ENCODE measurements at regions not wholly inside any gene's neighbourhood (a gene's known extent, or its start where the extent isn't known, plus 50 kb on each side); places are given as distances from the start of the nearest gene placed in this dataset.
"Not testable (repeated sequence)": the region's sequence is repeated elsewhere in the genome, so short reads cannot be mapped to it uniquely, and the experiment has no call there.

GRCh38 chrX:18003876-18004275 is 142.8 kb upstream of the RAI2 start:
- ATAC-seq (no peak), DNase-seq (no peak)

GRCh38 chrX:18002791-18003190 is 141.7 kb upstream of the RAI2 start:
- no peak for ATAC-seq
- no peak for DNase-seq

GRCh38 chrX:17994429-17994828 is 133.3 kb upstream of the RAI2 start:
- ATAC-seq, result no peak
- no peak for DNase-seq

- DNase-seq (no peak), ATAC-seq (no peak)
Measured at GRCh38 chrX:17993062-17993461, 132.0 kb upstream of the RAI2 start.

GRCh38 chrX:17990532-17990931 is 129.4 kb upstream of the RAI2 start:
- ATAC-seq, result no peak

GRCh38 chrX:17987783-17988182 is 126.7 kb upstream of the RAI2 start:
- DNase-seq, result no peak
- ATAC-seq, result no peak

More at GRCh38 chrX:17990532-17990931, 129.4 kb upstream of the RAI2 start:
- no peak for DNase-seq

DNA sequence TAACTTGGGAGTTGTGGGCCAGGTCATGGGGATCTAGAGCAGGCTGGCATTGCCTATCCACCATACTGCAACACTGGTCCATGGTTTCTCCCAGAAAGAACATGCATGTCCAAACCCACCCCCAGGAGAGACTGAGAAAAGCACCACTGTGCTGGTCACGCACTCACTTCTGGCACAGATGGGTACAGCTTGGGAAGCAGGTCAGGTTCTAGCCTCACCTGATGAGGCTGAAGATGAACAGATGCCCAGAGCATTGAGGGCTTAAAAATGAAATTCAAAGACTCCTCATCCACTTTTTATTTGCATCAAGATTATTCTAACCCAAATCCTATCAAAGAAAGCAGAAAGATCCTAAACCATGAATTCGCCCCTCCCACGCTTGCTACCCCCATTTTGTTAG is 125.9 kb upstream of the RAI2 start:
- DNase-seq, result no peak

DNA sequence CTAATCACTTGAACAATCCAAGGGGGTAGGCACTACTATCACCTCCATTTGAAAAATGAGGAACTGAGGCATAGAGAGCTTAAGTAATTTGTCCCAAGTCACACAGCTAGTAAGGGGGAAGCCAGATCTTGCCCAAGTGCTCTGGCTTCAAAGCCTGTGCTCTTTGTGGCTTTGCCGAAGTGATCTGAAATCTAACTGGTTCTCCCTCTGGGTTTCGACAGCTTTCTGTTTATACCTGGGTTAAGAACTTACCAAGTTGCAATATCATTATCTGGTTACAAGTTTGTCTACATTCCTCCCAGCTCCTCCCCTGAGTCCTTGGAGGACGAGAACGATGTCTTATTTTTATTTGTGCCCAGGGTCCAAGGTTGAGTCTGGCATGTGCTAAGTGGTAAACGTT is 125.3 kb upstream of the RAI2 start:
- ATAC-seq (no peak), DNase-seq (no peak)

More for the DNA sequence above, 125.9 kb upstream of the RAI2 start:
- no peak for ATAC-seq

DNA sequence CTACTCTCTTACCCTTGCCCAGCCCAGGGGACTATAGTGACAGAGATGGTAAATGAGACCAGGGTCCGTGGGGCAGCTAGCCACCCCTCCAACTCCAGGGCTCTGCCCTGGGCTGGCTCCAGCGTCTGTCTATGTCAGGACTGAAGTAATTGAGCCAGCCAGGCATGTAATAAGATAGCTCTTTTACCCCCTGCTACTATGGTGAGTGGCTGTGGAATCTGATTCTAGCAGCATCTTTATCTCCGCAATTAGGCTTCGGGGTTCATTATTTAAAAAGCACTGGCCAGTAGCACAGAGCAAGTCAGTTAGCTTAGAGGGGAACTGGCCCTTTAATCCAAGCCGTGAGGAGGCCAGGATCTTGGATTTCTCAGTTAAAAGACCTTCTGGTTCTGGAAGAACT is 123.3 kb upstream of the RAI2 start:
- ATAC-seq, result no peak
- DNase-seq, result no peak

DNA sequence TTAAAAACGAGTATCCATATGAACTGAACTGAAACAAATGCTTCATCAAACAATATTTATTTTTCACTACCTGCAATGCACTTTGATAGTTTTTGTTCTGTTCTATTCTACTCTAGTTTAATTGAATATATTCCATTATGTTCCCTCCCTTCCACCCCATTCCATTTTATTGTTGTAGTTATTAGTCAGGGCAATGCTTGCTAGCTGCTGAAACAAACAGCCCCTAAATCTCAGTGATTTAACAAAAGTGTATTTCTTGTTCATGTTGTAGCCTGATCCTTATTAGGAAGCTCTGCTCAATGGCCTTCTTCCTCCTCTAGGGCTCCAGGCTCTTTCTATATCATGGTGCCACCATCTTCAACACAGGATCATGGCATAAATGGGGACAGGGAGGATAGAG is 122.3 kb upstream of the RAI2 start:
- DNase-seq, result no peak

DNA sequence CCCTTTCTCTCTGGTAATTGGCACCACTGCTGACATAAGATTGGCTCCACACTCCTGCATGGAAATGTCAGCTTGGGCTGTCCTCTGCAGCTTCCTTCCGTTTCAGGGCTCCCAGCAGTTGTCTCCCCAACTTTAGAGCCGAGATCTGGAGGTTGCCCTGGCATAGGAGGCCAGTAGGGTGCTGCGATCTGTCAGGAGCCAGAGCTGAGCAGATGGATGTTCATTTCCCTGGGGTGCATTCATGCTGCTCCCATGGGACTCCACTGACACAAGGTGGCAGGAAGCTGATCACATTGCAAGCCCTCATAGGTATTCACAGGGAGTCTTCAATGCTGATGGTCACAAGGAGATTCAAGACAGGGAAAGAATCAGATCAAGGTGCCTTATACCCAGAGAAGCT is 116.6 kb upstream of the RAI2 start:
- ATAC-seq, result no peak
- DNase-seq, result no peak

More for the DNA sequence above, 122.3 kb upstream of the RAI2 start:
- no peak for ATAC-seq

- ATAC-seq (no peak), DNase-seq (no peak)
Measured at GRCh38 chrX:17976955-17977354, 115.9 kb upstream of the RAI2 start.

- not testable (repeated sequence) for ATAC-seq, DNase-seq
Measured at GRCh38 chrX:17975349-17975748, 114.3 kb upstream of the RAI2 start.

DNA sequence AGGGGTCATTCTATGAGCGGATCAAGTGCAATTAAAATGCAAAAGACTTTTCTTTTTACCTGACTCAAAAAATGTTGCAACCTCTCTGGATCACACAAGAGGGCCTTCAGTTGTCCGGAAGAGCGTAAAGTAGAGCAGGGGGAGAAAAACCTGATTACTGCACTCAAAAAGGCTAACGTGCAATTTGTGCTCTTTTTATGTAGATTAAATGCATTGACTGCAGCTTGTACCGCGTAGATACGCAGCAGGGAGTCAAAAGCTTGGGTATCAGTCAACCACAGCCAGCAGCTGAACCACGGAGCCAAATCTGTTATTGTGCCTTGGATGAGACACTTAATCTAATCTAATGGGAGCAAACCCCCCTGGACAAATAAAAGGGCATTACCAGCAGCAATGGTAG is 107.3 kb upstream of the RAI2 start:
- DNase-seq, result no peak

GRCh38 chrX:17967888-17968287 is 106.8 kb upstream of the RAI2 start:
- DNase-seq (no peak), ATAC-seq (no peak)

More for the DNA sequence above, 107.3 kb upstream of the RAI2 start:
- ATAC-seq, result no peak

DNA sequence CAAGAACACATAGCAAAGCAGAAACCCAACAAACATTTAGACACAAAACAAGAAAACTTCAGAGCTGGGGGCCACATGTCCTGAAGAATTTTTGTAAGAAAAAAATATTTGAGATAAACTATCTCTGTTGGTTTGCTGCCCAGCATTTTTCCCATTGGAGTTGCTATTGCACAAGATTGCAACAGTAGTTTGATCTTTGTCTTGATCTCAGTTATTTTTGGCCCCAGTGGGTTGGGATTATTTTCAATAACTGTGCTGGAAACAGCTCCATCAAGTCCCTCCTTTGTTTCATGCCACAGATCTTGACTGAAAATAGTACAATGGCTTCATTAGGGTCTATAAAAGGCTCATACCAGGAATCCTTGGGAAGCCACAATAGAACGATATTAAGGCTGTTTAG is 103.8 kb upstream of the RAI2 start:
- no peak for ATAC-seq

GRCh38 chrX:17960891-17961290 is 99.8 kb upstream of the RAI2 start:
- ATAC-seq (no peak), DNase-seq (no peak)

More for the DNA sequence above, 103.8 kb upstream of the RAI2 start:
- DNase-seq, result no peak

- DNase-seq, result peak; percentile 5
- ATAC-seq, result no peak
Measured at GRCh38 chrX:17944833-17945497, 83.9 kb upstream of the RAI2 start.

GRCh38 chrX:17941171-17941570 is 80.1 kb upstream of the RAI2 start:
- not testable (repeated sequence) for DNase-seq, ATAC-seq

DNA sequence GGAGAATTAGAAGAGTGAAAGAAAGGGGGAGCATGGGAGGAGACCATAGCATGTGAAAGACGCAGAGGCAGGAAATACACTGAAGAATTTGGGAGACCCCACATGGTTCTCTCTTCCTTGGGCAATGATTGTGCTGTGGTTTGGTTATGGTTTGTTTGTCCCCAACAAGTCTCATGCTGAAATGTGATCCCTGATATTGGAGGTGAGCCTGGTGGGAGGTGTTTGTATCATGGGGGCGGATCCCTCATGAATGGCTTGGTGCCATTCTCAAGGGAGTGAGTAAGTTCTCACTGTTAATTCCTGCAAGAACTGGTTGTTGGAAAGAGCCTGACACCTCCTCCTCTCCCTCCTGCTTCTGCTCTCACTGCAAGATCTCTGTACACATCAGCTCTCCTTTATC is 78.6 kb upstream of the RAI2 start:
- ATAC-seq, result no peak
- no peak for DNase-seq

GRCh38 chrX:17933856-17934255 is 72.8 kb upstream of the RAI2 start:
- ATAC-seq, result no peak
- DNase-seq, result no peak

- no peak for DNase-seq
- ATAC-seq, result no peak
Measured at GRCh38 chrX:17932781-17933180, 71.7 kb upstream of the RAI2 start.

- DNase-seq, result no peak
- no peak for ATAC-seq
Measured at GRCh38 chrX:17931855-17932254, 70.8 kb upstream of the RAI2 start.

- no peak for DNase-seq
- ATAC-seq, result no peak
Measured at GRCh38 chrX:17930850-17931249, 69.8 kb upstream of the RAI2 start.

DNA sequence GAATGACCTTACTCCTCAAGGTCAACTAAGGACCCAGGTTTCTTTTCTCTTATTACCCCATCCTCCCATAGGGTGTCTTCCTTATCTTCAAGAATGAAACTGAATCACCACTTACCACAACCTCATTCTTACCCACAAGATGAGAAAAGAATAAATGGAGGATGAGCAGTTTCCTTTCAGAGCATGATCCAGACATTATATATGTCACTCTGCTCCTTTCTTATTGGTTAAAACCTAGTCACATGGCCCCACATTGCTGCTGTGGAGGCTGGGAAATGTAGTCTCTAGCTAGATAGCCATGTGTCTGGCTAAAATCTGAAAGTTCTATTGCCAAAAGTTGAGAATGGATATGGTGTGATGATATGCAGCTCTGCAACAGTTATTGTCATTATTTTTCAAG is 62.4 kb upstream of the RAI2 start:
- DNase-seq (no peak), ATAC-seq (no peak)
